ENCODE measurements at regions not wholly inside any gene's neighbourhood (a gene's known extent, or its start where the extent isn't known, plus 50 kb on each side); places are given as distances from the start of the nearest gene placed in this dataset.

- no peak for DNase-seq (ENCODE audit: low read depth)
Measured at GRCh38 chr17:79473111-79473875, 137.6 kb downstream of the RBFOX3 start.

- DNase-seq (ENCODE audit: low read depth): no peak
Measured at GRCh38 chr17:79470754-79471153, 140.1 kb downstream of the RBFOX3 start.

- DNase-seq (ENCODE audit: low read depth): no peak
Measured at GRCh38 chr17:79469646-79470045, 141.2 kb downstream of the RBFOX3 start.

GRCh38 chr17:79468183-79468944, 142.5 kb downstream of the RBFOX3 start:
- DNase-seq (ENCODE audit: low read depth): no peak

GRCh38 chr17:79466562-79467350, 144.1 kb downstream of the RBFOX3 start:
- DNase-seq (ENCODE audit: low read depth): no peak

- DNase-seq (ENCODE audit: low read depth): no peak
Measured at GRCh38 chr17:79465681-79466025, 145.2 kb downstream of the RBFOX3 start.

GRCh38 chr17:79465011-79465680, 145.7 kb downstream of the RBFOX3 start:
- no peak for DNase-seq (ENCODE audit: low read depth)

GRCh38 chr17:79464318-79465010, 146.4 kb downstream of the RBFOX3 start:
- no peak for DNase-seq (ENCODE audit: low read depth)

GRCh38 chr17:79463421-79464317, 147.2 kb downstream of the RBFOX3 start:
- DNase-seq (ENCODE audit: low read depth): no peak

GRCh38 chr17:79461041-79461440, 149.8 kb downstream of the RBFOX3 start:
- peak; percentile 31 for DNase-seq (ENCODE audit: low read depth)

GRCh38 chr17:79459846-79460245, 151.0 kb downstream of the RBFOX3 start:
- DNase-seq (ENCODE audit: low read depth): no peak

GRCh38 chr17:79459003-79459655, 151.7 kb downstream of the RBFOX3 start:
- DNase-seq (ENCODE audit: low read depth): no peak

GRCh38 chr17:79458356-79458755, 152.5 kb downstream of the RBFOX3 start:
- no peak for DNase-seq (ENCODE audit: low read depth)

GRCh38 chr17:79457889-79458288, 153.0 kb downstream of the RBFOX3 start:
- no peak for DNase-seq (ENCODE audit: low read depth)

- no peak for DNase-seq (ENCODE audit: low read depth)
Measured at GRCh38 chr17:79457376-79457775, 153.5 kb downstream of the RBFOX3 start.

- DNase-seq (ENCODE audit: low read depth): no peak
Measured at GRCh38 chr17:79455636-79456035, 155.2 kb downstream of the RBFOX3 start.

- no peak for DNase-seq (ENCODE audit: low read depth)
Measured at GRCh38 chr17:79454826-79455225, 156.0 kb downstream of the RBFOX3 start.

- no peak for DNase-seq (ENCODE audit: low read depth)
Measured at GRCh38 chr17:79453481-79453880, 157.4 kb downstream of the RBFOX3 start.

- no peak for DNase-seq (ENCODE audit: low read depth)
Measured at GRCh38 chr17:79452706-79453105, 158.1 kb downstream of the RBFOX3 start.

GRCh38 chr17:79451167-79451566, 159.7 kb downstream of the RBFOX3 start:
- DNase-seq (ENCODE audit: low read depth): no peak

All from M059J (cell line).